Fibroblast of lung (primary cell): ENCODE measurements at regions not wholly inside any gene's neighbourhood (a gene's known extent, or its start where the extent isn't known, plus 50 kb on each side); places are given as distances from the start of the nearest gene placed in this dataset.

ENCODE experiments used
- EZH2 ChIP-seq: IDR thresholded peaks from 2 replicates; pipeline ENCODE4 v1.5.1; 2012; ENCODE audit warnings: low read length, control low read depth, mild to moderate bottlenecking; ENCODE audit errors: missing control alignments
- TF ChIP-seq, protein P1 (sequence below), 2 donors: IDR thresholded peaks in 1 of 2; conservative IDR thresholded peaks in 1 of 2; 1 replicate in 1 of 2; 2 replicates in 1 of 2; pipeline ENCODE4 v1.5.1; 2011 to 2012; ENCODE audit warnings: low read length in 2 of 2, control low read depth in 1 of 2, inconsistent platforms in 1 of 2, low read depth in 1 of 2, mild to moderate bottlenecking in 1 of 2

DNA sequence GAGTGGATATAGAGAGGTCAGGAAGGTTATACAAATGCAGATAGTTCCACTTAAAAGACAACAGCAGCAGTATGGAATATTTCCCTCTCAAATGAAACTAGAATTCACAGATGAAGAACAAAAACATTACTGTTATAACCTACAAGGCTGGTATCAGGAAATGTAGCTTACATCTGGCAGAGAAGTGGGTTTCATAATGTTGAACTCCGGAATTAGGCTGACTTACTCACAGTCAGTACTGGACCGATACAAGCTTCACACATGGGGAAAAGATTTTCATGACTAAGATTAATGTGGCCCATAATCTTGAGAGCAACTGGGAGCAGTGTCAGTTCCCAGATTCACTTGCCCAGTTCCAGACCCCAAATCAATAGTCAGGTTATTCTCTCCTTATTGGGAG is 353.9 kb downstream of the DUSP6 start:
- TF ChIP-seq, protein P1, sequence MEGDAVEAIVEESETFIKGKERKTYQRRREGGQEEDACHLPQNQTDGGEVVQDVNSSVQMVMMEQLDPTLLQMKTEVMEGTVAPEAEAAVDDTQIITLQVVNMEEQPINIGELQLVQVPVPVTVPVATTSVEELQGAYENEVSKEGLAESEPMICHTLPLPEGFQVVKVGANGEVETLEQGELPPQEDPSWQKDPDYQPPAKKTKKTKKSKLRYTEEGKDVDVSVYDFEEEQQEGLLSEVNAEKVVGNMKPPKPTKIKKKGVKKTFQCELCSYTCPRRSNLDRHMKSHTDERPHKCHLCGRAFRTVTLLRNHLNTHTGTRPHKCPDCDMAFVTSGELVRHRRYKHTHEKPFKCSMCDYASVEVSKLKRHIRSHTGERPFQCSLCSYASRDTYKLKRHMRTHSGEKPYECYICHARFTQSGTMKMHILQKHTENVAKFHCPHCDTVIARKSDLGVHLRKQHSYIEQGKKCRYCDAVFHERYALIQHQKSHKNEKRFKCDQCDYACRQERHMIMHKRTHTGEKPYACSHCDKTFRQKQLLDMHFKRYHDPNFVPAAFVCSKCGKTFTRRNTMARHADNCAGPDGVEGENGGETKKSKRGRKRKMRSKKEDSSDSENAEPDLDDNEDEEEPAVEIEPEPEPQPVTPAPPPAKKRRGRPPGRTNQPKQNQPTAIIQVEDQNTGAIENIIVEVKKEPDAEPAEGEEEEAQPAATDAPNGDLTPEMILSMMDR (conservative IDR thresholded peaks at IDR 0.05 in 1 of 2, IDR thresholded peaks at IDR 0.05 in 1 of 2; ENCODE audit: low read depth in 1 of 2, low read length in 2 of 2) = no peak
- no peak for TF ChIP-seq EZH2
